HG02885 (cell line): ENCODE measurements at regions not wholly inside any gene's neighbourhood (a gene's known extent, or its start where the extent isn't known, plus 50 kb on each side); places are given as distances from the start of the nearest gene placed in this dataset.
"Not testable (repeated sequence)": the region's sequence is repeated elsewhere in the genome, so short reads cannot be mapped to it uniquely, and the experiment has no call there.

ENCODE experiments used
- ATAC-seq: cut with Tn5 transposase; IDR thresholded peaks from one replicate; pipeline ENCODE4 v1.9.1; 2021; ENCODE audit warnings: mild to moderate bottlenecking; ENCODE audit not compliant: unreplicated experiment, poor library complexity

DNA sequence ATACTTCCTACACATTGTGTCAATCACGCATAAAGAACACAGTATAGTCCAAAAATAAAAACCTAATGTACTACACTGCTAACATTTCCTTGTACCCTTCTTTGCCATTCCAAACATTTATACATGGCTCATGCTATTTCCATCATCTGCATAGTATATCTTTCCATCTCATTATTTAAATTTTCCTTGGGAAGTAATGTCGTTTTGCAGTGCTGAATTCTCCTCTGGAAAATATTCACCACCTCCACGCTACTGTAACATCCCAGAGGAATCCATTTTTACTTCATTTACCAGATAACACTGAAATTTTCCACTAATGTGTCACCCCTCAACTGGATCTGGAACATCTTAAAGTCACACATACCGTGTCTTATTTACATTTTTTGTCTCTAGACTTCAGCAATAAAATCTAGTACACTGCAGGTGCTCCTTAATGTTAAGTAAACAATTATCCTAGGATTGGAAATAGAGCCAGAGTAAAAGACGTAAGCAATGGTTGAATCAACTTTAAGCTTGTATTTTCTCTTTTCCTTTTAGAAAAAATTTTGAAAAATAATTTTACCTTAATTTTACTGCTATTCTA is 881.0 kb downstream of the AMY1C start:
- no peak for ATAC-seq

DNA sequence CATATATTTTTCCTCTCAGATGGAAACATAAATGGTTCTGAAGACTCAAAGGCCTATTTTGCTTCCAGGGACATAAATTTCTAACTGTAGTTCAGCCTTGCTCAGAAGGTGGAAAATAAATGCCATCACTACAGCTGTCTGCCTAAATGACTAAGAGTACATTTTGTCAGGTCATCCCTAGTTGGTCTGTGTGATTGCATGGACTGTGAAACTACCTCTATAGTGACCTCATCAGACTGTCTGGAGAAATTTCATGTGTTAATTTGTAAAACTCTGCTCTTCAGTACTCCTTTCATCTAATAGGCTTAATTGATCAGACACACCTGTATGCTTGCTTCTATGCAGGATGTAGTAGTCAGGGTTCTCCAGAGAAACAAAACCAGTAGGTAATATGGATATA is 886.9 kb downstream of the AMY1C start:
- ATAC-seq: peak; percentile 78

GRCh38 chr1:104646233-104646632 is 896.5 kb downstream of the AMY1C start:
- no peak for ATAC-seq

- ATAC-seq: peak; percentile 76
Observed at GRCh38 chr1:104648269-104648691, 898.6 kb downstream of the AMY1C start.

DNA sequence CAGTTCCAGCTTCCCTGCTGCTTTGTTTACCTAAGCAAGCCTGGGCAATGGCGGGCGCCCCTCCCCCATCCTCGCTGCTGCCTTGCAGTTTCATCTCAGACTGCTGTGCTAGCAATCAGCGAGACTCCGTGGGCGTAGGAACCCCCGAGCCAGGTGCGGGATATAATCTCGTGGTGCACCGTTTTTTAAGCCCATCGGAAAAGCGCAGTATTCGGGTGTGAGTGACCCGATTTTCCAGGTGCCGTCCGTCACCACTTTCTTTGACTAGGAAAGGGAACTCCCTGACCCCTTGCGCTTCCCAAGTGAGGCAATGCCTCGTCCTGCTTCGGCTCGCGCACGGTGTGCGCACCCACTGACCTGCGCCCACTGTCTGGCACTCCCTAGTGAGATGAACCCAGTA is 914.7 kb downstream of the AMY1C start:
- not testable (repeated sequence) for ATAC-seq

DNA sequence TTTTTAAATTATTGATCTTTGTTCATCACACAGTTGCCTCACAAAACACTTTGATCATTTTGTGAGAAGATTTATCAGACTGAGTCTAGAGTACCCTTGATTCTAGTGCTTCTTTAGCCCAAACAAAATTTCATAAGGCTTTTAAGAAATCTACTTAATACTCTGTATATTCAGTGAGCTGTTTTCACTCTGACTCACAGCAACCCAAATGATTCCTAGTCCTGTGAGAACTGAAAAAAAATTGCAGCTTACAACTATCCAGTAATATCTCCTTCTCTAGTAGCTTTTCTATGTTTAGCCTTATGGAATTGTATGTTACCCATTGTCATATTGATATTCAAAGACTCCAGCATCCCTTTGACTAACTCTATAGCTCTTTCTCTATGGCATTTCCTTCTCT is 915.6 kb downstream of the AMY1C start:
- no peak for ATAC-seq

DNA sequence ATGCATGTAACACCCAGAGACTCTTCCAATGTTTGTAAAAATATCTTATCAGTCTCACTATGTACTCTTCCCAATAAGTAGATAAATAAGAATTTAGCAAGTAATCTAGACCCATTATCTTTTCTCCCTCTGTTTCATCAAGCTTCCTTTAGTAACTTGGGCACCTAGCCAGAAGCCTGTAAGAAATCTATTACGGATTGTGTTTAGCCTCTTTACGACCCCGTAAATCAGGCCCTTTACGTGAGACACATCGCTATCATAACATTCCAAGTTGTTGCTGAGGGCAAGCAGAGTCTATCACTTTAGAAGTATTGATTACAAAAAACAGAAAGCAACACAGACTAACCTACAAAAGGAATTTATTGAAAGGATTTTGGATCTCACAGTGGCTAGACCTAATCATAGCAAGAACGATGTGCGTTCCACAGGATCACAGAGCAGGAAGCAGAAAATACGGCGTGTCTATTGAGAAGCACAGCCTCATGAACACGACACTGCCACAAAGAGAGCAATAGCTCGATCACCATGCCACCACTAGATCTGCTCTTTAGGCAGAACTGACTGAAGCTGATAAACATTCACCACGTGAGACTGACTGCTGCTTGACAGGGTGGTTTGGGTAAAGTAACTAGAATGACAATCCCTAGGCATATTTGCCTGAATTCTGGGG is 922.1 kb downstream of the AMY1C start:
- ATAC-seq: no peak

DNA sequence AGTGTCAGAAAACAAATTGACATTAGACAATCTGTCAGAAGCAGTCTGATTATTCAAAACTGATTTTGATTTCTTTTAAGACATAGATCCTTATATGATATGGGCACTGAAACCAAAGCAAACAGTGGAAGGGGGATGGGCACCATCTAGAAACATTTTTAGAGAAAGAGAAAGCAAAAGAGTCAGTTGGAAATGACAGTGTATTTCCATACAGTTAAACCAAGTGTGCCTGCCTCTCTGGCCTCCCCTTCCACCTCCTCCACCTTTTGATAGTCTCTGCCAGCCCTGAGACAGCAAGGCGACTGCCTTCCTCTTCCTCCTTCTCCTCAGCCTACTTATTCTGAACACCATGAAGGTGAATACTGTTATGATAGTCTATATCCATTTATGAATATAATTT is 949.7 kb downstream of the AMY1C start:
- ATAC-seq: no peak

DNA sequence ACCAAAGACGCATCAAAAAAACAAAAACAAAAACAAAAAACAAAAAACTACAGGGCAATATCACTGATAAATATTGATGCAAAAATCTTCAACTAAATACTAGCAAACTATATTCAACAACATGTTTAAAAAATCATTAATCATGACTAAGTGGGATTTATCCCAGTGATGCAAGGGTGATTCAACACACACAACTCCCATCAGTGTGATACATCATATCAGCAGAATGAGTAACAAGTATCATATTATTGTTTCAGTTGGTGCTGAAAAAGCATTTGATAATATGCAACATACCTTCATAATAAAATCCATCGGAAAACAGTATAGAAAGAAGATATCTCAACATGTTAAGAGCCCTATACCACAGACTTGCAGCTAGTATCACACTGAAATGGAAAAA is 953.0 kb downstream of the AMY1C start:
- ATAC-seq: no peak

DNA sequence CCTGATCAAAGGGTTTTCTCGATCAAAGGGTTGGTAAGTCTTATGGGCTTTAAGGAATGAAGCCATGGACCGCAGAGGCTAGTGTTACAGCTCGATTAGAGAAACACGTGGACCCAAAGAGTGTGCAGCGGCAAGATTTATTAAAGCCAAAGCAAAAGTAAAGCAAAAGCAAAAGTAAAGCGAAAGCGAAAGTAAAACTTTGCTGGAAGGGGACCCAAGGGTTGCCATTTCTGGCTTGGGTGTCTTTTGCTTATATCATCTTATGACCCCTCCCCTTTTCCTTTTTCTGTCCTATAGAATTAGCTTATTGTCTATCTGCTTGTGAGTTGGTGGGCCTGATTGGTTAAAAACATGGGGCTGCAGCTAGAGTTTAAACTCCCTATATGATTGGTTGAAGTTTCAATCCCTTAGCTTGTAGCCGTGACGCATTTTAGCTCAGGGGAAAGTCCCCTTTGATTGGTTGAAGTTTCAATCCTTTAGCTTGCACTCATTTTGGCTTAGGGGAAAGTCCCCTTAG is 957.0 kb downstream of the AMY1C start:
- peak; percentile 58 for ATAC-seq

GRCh38 chr1:104718752-104719151 is 969.1 kb downstream of the AMY1C start:
- no peak for ATAC-seq

DNA sequence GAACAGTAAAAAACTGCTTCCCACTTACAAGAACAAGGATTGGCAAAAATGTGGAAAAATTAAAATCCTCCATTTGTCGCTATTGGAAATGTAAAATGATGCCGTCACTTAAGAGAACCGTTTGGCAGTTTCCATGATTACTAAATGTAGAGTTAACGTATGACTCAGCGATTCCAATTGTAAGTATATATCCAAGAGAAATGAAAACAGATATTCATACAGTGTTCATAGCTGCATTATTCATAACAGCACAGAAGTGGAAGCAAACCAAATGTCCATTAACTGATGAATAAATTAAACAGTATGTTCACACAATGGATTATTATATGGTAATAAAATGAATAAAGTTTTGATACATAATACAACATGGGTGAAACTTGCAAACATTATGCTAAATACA is 971.0 kb downstream of the AMY1C start:
- no peak for ATAC-seq

- no peak for ATAC-seq
Observed at GRCh38 chr1:104726917-104727316, 977.2 kb downstream of the AMY1C start.

- ATAC-seq: no peak
Observed at GRCh38 chr1:104733866-104734265, 984.2 kb downstream of the AMY1C start.

DNA sequence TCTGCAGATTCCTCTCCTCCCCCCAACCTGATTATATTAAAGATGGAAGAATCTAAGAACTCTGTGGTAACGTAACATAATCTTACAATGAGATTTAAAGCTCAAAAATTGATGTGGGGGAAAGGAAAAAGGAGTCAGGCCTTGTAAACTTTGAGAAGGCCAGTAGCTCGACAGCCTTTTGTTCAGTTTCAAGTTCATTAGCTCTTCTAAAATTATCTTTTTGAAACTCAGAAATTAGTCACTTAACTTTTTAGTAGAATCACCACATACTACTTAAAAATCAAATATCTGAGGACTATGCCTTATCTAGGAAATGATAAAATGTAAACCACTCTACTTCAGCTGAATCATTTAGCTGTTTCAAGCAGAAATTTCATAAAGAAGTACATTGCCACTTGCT is 996.2 kb downstream of the AMY1C start:
- ATAC-seq: no peak

- no peak for ATAC-seq
Observed at GRCh38 chr1:104746994-104747393, 997.3 kb downstream of the AMY1C start.

- peak; percentile 95 for ATAC-seq
Observed at GRCh38 chr1:104760017-104760416, 1010.3 kb downstream of the AMY1C start.

DNA sequence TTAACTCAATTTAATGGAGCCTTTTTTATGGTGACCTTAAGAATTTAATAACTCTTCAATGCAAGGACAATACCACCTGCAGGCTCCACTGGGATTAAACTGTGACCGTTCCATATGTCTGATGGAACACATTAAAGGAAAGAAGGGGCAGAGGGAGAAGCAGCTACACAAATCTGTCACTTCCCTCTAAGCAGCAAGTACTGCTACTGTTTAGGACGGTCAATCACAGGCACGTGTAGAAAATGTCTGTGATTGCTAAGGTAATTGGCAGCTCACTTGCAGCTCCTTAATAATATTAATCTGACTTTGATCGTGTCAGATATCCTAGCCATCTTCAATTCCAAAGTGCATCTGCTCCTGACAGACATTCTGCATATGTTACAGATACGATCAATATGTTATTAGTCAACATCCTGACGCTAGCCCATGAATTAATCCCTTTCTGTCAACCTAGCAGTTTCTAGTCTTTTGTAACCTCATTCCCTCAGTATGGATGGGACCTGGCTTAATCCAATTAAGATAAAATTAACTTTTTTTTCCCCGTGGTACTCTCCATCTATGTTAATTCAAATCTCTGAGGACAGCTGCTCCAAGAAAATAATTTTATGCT is 1012.4 kb downstream of the AMY1C start:
- no peak for ATAC-seq

DNA sequence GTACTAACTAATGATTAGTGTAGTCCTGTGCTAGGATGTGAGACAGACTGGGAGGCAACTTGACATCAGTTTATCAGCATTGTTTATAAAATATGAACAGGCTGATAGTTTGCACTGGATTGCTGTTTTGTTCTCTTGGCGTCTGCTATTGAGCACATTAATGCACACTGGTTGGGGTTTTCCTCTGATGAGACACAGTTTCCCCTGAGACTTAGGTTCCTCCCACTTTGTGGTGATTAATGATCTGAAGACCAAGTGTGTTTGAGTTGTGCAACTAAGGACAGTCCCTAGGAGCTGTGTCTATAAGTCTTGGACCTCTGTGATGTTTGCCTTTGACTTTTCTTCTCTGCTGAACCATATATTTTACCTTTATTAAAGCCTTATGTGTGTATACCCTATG is 1015.4 kb downstream of the AMY1C start:
- ATAC-seq: peak; percentile 91

DNA sequence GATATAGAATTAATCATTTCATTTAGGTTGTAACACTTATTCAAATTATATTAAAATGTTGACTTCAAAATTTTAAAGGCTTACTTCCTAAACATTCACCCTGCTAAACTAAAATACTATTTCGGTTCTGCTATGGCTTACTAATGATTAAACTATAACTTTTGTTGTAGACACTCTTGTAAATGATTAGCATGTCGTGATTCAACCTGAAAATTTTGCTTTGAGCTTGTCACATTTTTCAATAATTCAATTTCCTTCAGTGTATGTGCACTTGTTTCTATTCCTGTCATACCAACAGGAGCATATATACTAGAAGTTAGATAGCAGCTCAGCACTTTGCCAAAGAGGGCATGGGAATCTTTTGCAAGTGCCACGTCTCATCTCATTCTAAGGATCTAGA is 1018.8 kb downstream of the AMY1C start:
- no peak for ATAC-seq

DNA sequence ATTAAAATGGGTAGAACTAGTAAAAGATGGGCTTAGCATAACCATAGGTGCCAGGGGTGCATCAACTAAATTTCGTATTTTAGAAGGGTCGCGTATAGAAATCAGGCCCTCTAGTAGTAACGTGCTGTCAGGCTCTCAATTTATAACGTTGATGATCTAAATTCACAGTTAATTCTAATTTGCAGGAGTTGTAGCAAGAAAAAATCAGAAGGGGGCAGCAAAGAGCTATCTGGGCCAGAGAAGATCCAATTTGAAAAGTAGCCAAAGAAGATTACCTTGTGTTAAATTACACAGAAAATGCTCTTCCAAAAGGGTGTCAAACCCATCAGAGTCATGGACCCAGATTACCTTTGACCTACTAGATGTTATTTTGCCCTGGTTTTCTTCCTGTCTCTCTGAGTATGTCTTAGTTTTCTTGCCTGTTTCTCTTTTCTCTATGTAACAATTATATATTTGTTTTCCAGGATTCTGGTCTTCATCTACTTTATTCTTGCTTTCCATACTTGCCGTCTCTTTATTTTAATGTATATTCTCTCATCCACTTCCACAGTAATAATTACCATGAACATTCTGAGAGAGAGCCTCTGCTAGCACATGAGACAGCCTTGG is 1030.9 kb downstream of the AMY1C start:
- ATAC-seq: peak; percentile 69
